Testis (tissue), 2 donors: ENCODE measurements at regions not wholly inside any gene's neighbourhood (a gene's known extent, or its start where the extent isn't known, plus 50 kb on each side); places are given as distances from the start of the nearest gene placed in this dataset.

Experiments used
- CTCF ChIP-seq, 3 experiments: fragments of 450-650 bp in 2 of 3; fragments of 200-600 bp in 1 of 3; sonication (generic) in 1 of 3; IDR thresholded peaks; one replicate each; pipeline ENCODE4 v1.5.1; 2016 to 2019; ENCODE audit warnings: antibody characterized with exemption in 3 of 3, mild to moderate bottlenecking in 2 of 3, moderate library complexity in 1 of 3
- POLR2A ChIP-seq: fragments of 450-650 bp; IDR thresholded peaks from one replicate; pipeline ENCODE4 v1.6.1; 2017; ENCODE audit warnings: antibody characterized with exemption, mild to moderate bottlenecking, moderate library complexity

GRCh38 chr12:128025589-128026245 is 241.3 kb upstream of the TMEM132C start:
- TF ChIP-seq POLR2A (no peak), CTCF (IDR thresholded peaks at IDR 0.05) (no peak)
